ENCODE measurements at regions not wholly inside any gene's neighbourhood (a gene's known extent, or its start where the extent isn't known, plus 50 kb on each side); places are given as distances from the start of the nearest gene placed in this dataset.
"Not testable (repeated sequence)": the region's sequence is repeated elsewhere in the genome, so short reads cannot be mapped to it uniquely, and the experiment has no call there.

GRCh38 chr3:110971010-110971601, 100.5 kb upstream of the NECTIN3 start:
- no peak for DNase-seq

GRCh38 chr3:110973263-110973895, 98.2 kb upstream of the NECTIN3 start:
- no peak for DNase-seq

DNA sequence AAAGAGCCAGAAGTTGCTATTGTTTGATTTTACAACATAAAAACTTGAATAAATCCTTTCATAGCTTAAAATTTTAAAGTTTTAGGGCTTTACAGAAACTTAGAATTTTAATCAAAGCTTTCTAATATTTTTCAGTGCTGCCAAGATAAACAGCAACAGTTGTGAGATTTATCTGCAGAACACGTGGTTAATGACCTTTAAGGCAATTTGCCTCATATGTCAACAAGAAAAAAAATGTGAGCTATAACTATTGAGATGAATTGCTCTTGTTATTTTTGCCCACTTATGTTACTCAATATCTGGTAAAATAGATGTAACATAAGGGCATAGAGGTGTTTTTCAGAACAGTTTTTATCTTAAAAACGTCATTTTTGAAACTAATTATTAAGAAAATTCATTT, 96.7 kb upstream of the NECTIN3 start:
- DNase-seq, result no peak

DNA sequence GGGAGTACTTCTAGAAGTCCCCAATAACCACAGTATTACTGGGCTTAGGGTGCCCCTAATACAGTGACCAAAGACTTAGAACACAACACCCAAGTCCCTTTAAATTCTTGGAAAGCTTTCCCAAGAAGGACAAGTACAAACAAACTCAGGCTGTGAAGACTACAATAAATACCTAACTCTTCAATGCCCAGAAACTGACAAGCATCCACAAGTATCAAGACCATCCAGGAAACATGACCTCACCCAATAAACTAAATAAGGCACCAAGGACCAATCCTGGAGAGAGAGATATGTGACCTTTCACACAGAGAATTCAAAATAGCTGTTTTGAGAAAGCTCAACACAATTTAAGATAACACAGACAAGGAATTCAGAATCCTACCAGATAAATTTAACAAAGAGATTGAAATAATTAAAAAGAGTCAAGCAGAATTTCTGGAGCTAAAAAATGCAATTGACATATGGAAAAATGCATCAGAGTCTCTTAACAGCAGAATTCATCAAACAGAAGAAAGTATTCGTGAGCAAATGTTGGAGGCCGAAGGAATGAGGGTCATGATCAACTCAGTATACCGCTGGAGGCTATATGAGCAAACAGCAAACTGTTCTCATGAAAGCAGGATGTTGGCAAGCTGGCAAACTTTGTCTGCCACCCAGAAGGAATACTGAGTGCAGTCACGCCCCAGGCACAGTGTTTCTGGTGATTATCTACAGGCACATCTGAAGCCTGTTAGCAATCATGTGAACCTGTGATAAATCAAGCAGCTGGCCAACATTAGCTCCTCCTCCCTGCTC, 87.0 kb upstream of the NECTIN3 start:
- DNase-seq, result no peak

DNA sequence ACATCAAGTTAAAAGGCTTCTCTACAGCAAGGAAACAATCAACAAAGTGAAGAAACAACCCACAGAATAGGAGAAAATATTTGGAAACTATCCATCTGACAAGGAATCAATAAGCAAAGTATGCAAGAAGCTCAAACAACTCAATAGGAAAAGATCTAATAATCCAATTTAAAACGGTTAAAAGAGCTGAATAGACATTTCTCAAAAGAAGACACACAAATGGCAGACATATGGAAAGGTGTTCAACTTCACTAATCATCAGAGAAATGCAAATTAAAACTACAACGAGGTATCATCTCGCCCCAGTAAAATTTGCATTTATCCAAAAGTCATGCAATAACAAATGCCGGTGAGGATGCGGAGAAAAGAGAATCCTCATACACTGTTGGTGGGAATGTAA, 82.2 kb upstream of the NECTIN3 start:
- no peak for DNase-seq

DNA sequence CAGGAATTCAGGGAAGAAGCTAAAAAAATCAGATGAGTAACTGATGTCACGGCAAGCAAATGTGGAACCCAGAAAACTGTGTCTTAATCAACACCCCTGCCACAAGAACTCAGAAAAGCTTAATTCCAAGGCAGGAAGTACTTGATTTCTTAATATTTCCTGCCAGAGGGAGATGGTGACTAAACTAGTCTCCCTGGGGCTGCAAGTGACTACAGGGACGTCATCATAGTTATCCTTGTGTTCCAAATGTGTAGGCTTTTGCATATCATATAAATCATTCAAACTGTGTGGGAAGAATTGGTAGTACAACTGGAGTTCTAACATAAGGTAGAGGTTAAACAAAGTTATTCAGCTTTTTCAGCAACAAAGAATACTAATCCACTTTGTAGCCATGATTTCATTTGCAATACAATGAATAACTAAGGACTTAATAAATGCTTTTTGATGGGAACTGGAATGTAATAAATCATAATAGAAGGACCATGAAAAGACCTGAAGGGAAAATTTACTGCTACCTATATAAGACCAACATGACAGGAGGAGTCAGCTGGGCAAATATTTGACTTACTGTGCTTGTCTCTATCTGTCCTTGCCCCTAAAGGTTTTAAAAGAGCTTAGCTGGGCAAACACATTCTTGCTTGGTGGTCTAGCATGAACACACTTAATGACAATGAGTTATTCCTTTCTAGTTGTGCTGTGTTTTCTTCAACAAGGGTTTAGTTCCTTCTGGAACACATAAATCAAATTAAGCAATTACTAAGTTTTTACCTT, 76.0 kb upstream of the NECTIN3 start:
- DNase-seq, result no peak

DNA sequence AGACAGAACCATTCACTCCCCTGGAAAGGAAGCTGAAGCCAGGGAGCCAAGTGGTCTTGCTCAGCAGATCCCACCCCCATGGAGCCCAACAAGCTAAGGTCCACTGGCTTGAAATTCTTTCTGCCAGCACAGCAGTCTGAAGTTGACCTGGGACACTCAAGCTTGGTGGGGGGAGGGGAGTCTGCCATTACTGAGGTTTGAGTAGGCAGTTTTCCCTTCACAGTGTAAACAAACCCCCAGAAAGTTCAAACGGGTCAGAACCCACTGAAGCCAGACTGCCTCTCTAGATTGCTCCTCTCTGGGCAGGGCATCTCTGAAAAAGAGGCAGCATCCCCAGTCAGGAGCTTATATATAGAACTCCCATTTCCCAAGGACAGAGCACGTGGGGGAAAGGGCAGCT, 72.8 kb upstream of the NECTIN3 start:
- DNase-seq, result not testable (repeated sequence)

DNA sequence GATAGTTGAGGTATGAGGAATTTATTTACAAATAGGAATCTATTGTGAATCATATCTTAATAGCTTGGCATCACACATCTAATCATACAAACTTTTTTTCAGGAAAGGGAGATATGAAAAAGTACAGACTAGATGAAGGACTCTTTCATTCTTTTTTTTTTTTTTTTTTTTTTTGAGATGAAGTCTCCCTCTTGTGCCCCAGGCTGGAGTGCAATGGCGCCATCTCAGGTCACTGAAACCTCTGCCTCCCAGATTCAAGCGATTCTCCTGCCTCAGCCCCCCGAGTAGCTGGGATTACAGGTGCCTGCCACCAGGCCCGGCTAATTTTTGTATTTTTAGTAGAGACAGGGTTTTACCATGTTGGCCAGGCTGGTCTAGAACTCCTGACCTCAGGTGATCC, 65.1 kb upstream of the NECTIN3 start:
- DNase-seq, result not testable (repeated sequence)

DNA sequence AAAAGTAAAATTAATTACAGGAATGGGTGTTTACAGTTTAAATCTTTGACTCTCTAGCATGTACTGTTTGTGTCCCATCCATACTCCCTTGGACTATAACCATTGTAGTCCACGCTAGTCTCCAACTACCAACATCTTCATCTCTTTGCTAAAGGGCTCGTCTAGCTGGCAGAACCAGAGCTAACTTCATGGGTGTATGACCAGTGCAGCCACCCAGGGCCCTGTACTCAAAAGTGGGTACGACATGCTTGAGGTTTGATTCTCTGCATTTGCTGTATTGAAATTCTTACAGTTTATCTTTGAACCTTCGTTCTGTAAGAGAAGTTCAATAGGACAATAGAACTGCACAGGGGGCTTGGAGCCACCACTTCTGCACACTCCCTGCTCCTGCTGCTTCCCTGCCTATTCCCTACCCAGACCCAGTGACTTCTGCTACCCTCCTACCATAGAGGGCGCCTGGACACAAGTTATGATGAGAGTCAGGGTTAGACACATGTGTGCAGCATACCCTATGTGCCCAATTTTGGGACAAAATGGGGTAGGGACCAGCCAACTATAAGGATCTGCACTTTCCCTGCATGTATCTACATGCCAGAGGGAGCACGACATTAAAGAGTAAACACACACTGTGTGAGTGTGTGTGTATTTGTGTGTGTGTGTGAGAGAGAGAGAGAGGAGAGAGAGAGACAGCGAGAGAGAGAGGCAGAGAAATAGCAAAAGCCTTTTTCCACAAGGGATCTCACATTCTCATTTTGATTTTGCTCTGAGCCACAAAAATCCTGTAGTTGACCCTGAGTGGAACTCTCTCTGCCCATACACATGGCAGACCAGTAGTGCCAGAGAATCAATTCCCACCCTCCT, 59.0 kb upstream of the NECTIN3 start:
- no peak for DNase-seq
